Gastroesophageal sphincter (tissue), 3 donors: ENCODE measurements at regions not wholly inside any gene's neighbourhood (a gene's known extent, or its start where the extent isn't known, plus 50 kb on each side); places are given as distances from the start of the nearest gene placed in this dataset.

ENCODE experiments used
- POLR2AphosphoS5 ChIP-seq: sonication (generic); formaldehyde crosslinking; IDR thresholded peaks from one replicate; pipeline ENCODE4 v1.6.1; 2017; ENCODE audit warnings: antibody characterized with exemption
- TF ChIP-seq, protein P1 (sequence below), 4 experiments: fragments of 200-600 bp in 2 of 4; fragments of 450-650 bp in 2 of 4; sonication (generic) in 1 of 4; IDR thresholded peaks; one replicate each; pipeline ENCODE4 v1.5.1; 2017 to 2019; ENCODE audit warnings: antibody characterized with exemption in 4 of 4, mild to moderate bottlenecking in 2 of 4, moderate library complexity in 2 of 4

DNA sequence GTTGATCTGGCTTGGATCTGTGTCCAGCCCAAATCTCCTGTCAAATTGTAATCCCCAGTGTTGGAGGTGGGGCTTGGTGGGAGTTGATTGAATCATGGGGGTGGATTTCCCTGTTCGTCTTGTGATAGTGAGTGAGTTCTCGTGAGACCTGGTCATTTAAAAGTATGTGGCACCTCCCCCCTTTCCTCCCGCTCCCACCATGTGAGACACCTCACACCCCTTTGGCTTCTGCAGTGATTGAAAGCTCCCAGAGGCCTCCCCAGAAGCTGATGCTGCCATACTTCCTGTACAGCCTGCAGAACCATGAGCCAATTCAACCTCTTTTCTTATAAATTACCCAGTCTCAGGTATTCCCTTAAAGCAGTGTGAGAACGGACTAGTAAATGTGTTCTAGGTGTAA is 117.3 kb upstream of the PTCH1 start:
- TF ChIP-seq, protein P1, sequence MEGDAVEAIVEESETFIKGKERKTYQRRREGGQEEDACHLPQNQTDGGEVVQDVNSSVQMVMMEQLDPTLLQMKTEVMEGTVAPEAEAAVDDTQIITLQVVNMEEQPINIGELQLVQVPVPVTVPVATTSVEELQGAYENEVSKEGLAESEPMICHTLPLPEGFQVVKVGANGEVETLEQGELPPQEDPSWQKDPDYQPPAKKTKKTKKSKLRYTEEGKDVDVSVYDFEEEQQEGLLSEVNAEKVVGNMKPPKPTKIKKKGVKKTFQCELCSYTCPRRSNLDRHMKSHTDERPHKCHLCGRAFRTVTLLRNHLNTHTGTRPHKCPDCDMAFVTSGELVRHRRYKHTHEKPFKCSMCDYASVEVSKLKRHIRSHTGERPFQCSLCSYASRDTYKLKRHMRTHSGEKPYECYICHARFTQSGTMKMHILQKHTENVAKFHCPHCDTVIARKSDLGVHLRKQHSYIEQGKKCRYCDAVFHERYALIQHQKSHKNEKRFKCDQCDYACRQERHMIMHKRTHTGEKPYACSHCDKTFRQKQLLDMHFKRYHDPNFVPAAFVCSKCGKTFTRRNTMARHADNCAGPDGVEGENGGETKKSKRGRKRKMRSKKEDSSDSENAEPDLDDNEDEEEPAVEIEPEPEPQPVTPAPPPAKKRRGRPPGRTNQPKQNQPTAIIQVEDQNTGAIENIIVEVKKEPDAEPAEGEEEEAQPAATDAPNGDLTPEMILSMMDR (IDR thresholded peaks at IDR 0.05), result no peak
- TF ChIP-seq POLR2AphosphoS5, result no peak
